GM21786 (cell line): ENCODE measurements at regions not wholly inside any gene's neighbourhood (a gene's known extent, or its start where the extent isn't known, plus 50 kb on each side); places are given as distances from the start of the nearest gene placed in this dataset.
"Not testable (repeated sequence)": the region's sequence is repeated elsewhere in the genome, so short reads cannot be mapped to it uniquely, and the experiment has no call there.

Experiments used
- ATAC-seq: cut with Tn5 transposase; IDR thresholded peaks from one replicate; pipeline ENCODE4 v1.9.1; 2021; ENCODE audit not compliant: unreplicated experiment

- ATAC-seq: no peak
Measured at GRCh38 chr16:22624800-22625533, 114.3 kb downstream of the NPIPB5 start.

GRCh38 chr16:22625967-22626366, 115.3 kb downstream of the NPIPB5 start:
- no peak for ATAC-seq

- ATAC-seq: no peak
Measured at GRCh38 chr16:22627043-22627442, 116.4 kb downstream of the NPIPB5 start.

- ATAC-seq: no peak
Measured at GRCh38 chr16:22628994-22629393, 118.3 kb downstream of the NPIPB5 start.

GRCh38 chr16:22630242-22630641, 119.6 kb downstream of the NPIPB5 start:
- no peak for ATAC-seq

- ATAC-seq: no peak
Measured at GRCh38 chr16:22631264-22631663, 120.6 kb downstream of the NPIPB5 start.

GRCh38 chr16:22632606-22633005, 121.9 kb downstream of the NPIPB5 start:
- no peak for ATAC-seq

- ATAC-seq: no peak
Measured at GRCh38 chr16:22633280-22633679, 122.6 kb downstream of the NPIPB5 start.

GRCh38 chr16:22633799-22634198, 123.1 kb downstream of the NPIPB5 start:
- ATAC-seq: no peak

- ATAC-seq: no peak
Measured at GRCh38 chr16:22634954-22635353, 124.3 kb downstream of the NPIPB5 start.

- ATAC-seq: no peak
Measured at GRCh38 chr16:22635357-22635761, 124.7 kb downstream of the NPIPB5 start.

GRCh38 chr16:22635801-22636200, 125.1 kb downstream of the NPIPB5 start:
- ATAC-seq: no peak

- ATAC-seq: no peak
Measured at GRCh38 chr16:22638393-22639206, 127.9 kb downstream of the NPIPB5 start.

GRCh38 chr16:22641131-22641628, 130.5 kb downstream of the NPIPB5 start:
- no peak for ATAC-seq

GRCh38 chr16:22642416-22643088, 131.9 kb downstream of the NPIPB5 start:
- ATAC-seq: no peak

- not testable (repeated sequence) for ATAC-seq
Measured at GRCh38 chr16:22643203-22643602, 132.5 kb downstream of the NPIPB5 start.

GRCh38 chr16:22643886-22644285, 133.2 kb downstream of the NPIPB5 start:
- ATAC-seq: no peak

- ATAC-seq: no peak
Measured at GRCh38 chr16:22645868-22646267, 135.2 kb downstream of the NPIPB5 start.

- no peak for ATAC-seq
Measured at GRCh38 chr16:22646948-22647556, 136.4 kb downstream of the NPIPB5 start.

GRCh38 chr16:22648141-22648540, 137.4 kb downstream of the NPIPB5 start:
- ATAC-seq: no peak

- ATAC-seq: no peak
Measured at GRCh38 chr16:22648941-22649340, 138.2 kb downstream of the NPIPB5 start.
